Psoas muscle (tissue), 7 donors: ENCODE measurements at regions not wholly inside any gene's neighbourhood (a gene's known extent, or its start where the extent isn't known, plus 50 kb on each side); places are given as distances from the start of the nearest gene placed in this dataset.

Experiments used
- ATAC-seq, 4 donors: fragments of 200-7000 bp; cut with Tn5 transposase; one replicate each; pipeline ENCODE4 v1.9.1; 2020; ENCODE audit warnings: moderate library complexity in 3 of 4, mild to moderate bottlenecking in 2 of 4
- DNase-seq, 2 donors: peaks; one replicate each; pipeline ENCODE4 v3.0.0-alpha.2; 2020
- H3K27ac ChIP-seq: fragments of 200-600 bp; one replicate; pipeline ENCODE4 v1.8.0; 2022
- H3K27me3 ChIP-seq, 3 donors: fragments of 200-600 bp in 1 of 3; one replicate each; pipeline versions ENCODE4 v1.6.1 to v1.8.0; 2013 to 2022; ENCODE audit warnings: low read length in 2 of 3, mild to moderate bottlenecking in 2 of 3, moderate library complexity in 1 of 3; ENCODE audit not compliant: insufficient read depth in 3 of 3
- H3K36me3 ChIP-seq, 2 donors: fragments of 200-600 bp in 1 of 2; one replicate each; pipeline versions ENCODE4 v1.6.1 to v1.8.0; 2013 to 2022; ENCODE audit warnings: low read depth in 1 of 2, mild to moderate bottlenecking in 1 of 2, moderate library complexity in 1 of 2; ENCODE audit not compliant: insufficient read depth in 1 of 2
- H3K4me1 ChIP-seq: fragments of 200-600 bp; one replicate; pipeline ENCODE4 v1.8.0; 2022
- H3K4me3 ChIP-seq: fragments of 200-600 bp; one replicate; pipeline ENCODE4 v1.8.0; 2022; ENCODE audit warnings: mild to moderate bottlenecking
- H3K9me3 ChIP-seq: fragments of 200-600 bp; one replicate; pipeline ENCODE4 v1.8.0; 2022
- CTCF ChIP-seq: fragments of 200-600 bp; IDR thresholded peaks from one replicate; pipeline ENCODE4 v1.8.0; 2022; ENCODE audit warnings: antibody characterized with exemption
- WGBS, 3 donors: extraction: QIAGEN DNeasy Blood & Tissue Kit; methylation state at CpG; one replicate each; pipeline versions ENCODE4 v1.1.6 to v1.1.7; 2013; 5-methylcytosine and 5-hydroxymethylcytosine counted together
- intact Hi-C, 2 donors: fragments of 100-400 bp; cut with DNase I; formaldehyde crosslinking; loops; one replicate each; pipeline versions ENCODE4 v1.11.0 to v1.14.2; 2022
- donor health status: healthy with polysubstance abuse.
- donor health status: DM: no; HTN: no; CAD: no; lungs with moderate emphysema.
- donor health status: Bipolar disorder and iron deficiency.
- donor health status: healthy.
- donor health status: DM: yes; HTN: yes; CAD: no.
- donor health status: DM: no; HTN: no; CAD: no.
- donor health status: DM: yes; HTN: yes; CAD: no.

GRCh38 chr22:27560781-27561180, 240.8 kb downstream of the MN1 start:
- Histone ChIP-seq H3K27ac (no peak overlapping the region), H3K9me3 (no peaks in the 10 kb centered on the region), H3K36me3 (no peaks in the 10 kb centered on the region), H3K27me3 (no peaks in the 10 kb centered on the region), H3K4me3 (no peak overlapping the region), H3K4me1 (no peaks in the 10 kb centered on the region)
- no peak for DNase-seq
- ATAC-seq: no peak
- 67 to 74% (median 73%) methylated on average over 5 of the region's 5 CpGs for WGBS, 3 donors
- intact Hi-C loops: no loop called here
- TF ChIP-seq CTCF: no peak

- Histone ChIP-seq H3K27ac (no peak overlapping the region), H3K36me3 (no peaks in the 10 kb centered on the region), H3K4me3 (no peak overlapping the region), H3K27me3 (no peaks in the 10 kb centered on the region), H3K4me1 (no peaks in the 10 kb centered on the region), H3K9me3 (no peaks in the 10 kb centered on the region)
- DNase-seq (no peak), ATAC-seq (no peak)
- TF ChIP-seq CTCF: no peak
- intact Hi-C loops: no loop called here
- 40 to 55% (median 43%) methylated on average over 9 of the region's 9 CpGs for WGBS, 3 donors
These were observed 240.2 kb downstream of the MN1 start for GRCh38 chr22:27561286-27561904.

GRCh38 chr22:27564806-27565205, 236.8 kb downstream of the MN1 start:
- no peak overlapping the region for H3K4me3 ChIP-seq
- H3K36me3 ChIP-seq: no peaks in the 10 kb centered on the region
- H3K9me3 ChIP-seq: no peaks in the 10 kb centered on the region
- no peaks in the 10 kb centered on the region for H3K27me3 ChIP-seq
- H3K4me1 ChIP-seq: no peaks in the 10 kb centered on the region
- intact Hi-C loops: no loop called here
- ATAC-seq (no peak), DNase-seq (no peak)
- WGBS, 3 donors: 90 to 95% (median 91%) methylated on average over 2 of the region's 2 CpGs
- no peak for TF ChIP-seq CTCF
- H3K27ac ChIP-seq: no peak overlapping the region

- H3K4me3 ChIP-seq: no peak overlapping the region
- TF ChIP-seq CTCF: no peak
- H3K27me3 ChIP-seq: peaks cover 0 to 4% (median 0%) of the 10 kb centered on the region in 3 donors
- intact Hi-C loops: no loop called here
- H3K36me3 ChIP-seq: no peaks in the 10 kb centered on the region
- DNase-seq: no peak
- no peak for ATAC-seq
- 91 to 94% (median 92%) methylated on average over 9 of the region's 9 CpGs for WGBS, 3 donors
- H3K9me3 ChIP-seq: no peaks in the 10 kb centered on the region
- H3K27ac ChIP-seq: no peak overlapping the region
- H3K4me1 ChIP-seq: no peaks in the 10 kb centered on the region
These were observed 235.0 kb downstream of the MN1 start for GRCh38 chr22:27566602-27567001.

- no peak for DNase-seq
- Histone ChIP-seq H3K4me3 (no peak overlapping the region), H3K27ac (no peak overlapping the region), H3K9me3 (peaks cover 3% of the 10 kb centered on the region), H3K27me3 (peaks cover 0 to 13% (median 0%) of the 10 kb centered on the region in 3 donors), H3K36me3 (no peaks in the 10 kb centered on the region), H3K4me1 (no peaks in the 10 kb centered on the region)
- TF ChIP-seq CTCF: no peak
- 92 to 98% (median 95%) methylated on average over 4 of the region's 4 CpGs for WGBS, 3 donors
- ATAC-seq: no peak
- intact Hi-C loops: no loop called here
These were observed 233.3 kb downstream of the MN1 start for GRCh38 chr22:27568265-27568664.
